G401 (cell line): ENCODE measurements at regions not wholly inside any gene's neighbourhood (a gene's known extent, or its start where the extent isn't known, plus 50 kb on each side); places are given as distances from the start of the nearest gene placed in this dataset.

ENCODE experiments used
- DNase-seq: peaks from one replicate; pipeline ENCODE4 v3.0.0-alpha.2; 2015; ENCODE audit warnings: low spot score
- in situ Hi-C: cut with HindIII; loops from 2 replicates; pipeline ENCODE4 v1.10.0; 2016; ENCODE audit warnings: low sequenced_read_pairs, mixed read lengths

DNA sequence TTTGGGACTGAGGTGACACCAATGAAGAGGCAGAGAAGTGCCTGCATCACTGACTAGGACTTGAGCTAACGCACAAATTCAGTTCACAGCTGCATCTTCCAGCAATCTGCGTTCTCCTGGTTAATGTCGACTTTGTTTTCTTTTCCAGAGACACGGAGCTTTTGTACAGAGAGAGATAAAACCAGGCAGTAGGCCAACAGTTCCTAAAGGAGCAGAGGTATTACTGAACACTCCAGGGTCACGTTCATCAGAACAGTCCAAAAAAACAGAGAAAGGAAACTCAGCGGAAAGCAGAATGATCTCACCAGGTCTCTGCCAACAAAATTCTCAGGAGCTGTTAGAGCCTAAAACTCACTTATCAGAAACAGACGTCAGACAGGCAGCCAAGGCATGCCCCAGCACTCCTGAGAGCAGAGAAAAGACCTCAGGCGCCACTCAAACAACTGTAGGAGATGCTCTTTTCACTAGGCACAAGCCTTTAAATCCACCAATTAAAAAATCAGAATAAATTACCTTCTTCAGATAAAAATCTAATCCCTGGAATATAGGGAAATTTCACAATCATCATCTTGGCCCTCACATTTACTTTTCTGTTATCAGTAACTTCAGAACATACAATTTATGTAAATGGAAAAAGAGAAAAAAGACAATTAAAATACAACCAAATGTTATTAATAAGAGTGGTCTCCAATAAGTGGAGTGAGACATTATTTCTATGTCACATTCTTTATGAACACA lies 95.9 kb upstream of the SPTBN1 start:
- DNase-seq: peak; percentile 62

DNA sequence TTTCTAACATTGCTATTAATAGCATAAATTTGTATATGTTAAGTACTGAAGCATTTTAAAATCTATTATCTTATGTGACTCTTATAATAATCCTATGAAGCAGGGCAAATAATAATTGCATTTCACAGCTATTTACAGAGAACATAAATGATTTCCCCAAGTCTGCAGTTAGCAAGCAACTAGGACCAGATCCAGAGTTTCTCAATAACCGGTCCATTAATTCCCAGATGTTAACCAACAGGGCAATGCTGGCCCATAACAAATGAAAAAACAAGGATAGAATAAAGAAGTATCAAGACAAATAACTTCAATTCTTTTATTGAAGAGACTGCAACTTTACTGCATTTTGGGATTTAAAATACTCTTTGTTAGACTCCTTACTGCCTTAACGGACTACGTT lies 91.7 kb upstream of the SPTBN1 start:
- in situ Hi-C loops: no loop called here
- no peak for DNase-seq

More for the DNA sequence above, 95.9 kb upstream of the SPTBN1 start:
- in situ Hi-C loops: no loop called here

DNA sequence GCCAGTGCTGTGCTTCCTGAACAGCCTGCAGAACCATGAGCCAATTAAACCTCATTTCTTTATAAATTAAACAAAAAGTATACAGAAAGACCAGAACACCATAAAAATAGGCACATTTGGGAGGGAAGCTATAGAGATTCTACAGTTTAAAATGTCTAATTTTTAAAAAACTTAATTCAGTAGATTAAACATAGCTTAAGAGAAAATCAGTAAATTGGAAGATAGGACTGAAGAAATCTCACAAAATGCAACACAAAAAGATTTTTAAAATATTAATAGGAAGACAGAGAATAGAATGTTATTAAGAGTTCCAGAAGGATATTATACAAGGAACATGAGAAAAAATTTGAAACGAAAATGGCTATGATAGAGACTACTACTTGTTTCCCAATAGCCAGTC lies 90.5 kb upstream of the SPTBN1 start:
- DNase-seq: no peak
- in situ Hi-C loops: no loop called here

- DNase-seq: no peak
- in situ Hi-C loops: no loop called here
Observed at GRCh38 chr2:54366487-54367280, 89.4 kb upstream of the SPTBN1 start.

- in situ Hi-C loops: no loop called here
- no peak for DNase-seq
Observed at GRCh38 chr2:54370405-54371104, 85.6 kb upstream of the SPTBN1 start.

- no peak for DNase-seq
- in situ Hi-C loops: no loop called here
Observed at GRCh38 chr2:54371460-54372065, 84.6 kb upstream of the SPTBN1 start.

GRCh38 chr2:54372361-54372760 lies 83.8 kb upstream of the SPTBN1 start:
- in situ Hi-C loops: no loop called here
- no peak for DNase-seq

- DNase-seq: no peak
- in situ Hi-C loops: no loop called here
Observed at GRCh38 chr2:54373855-54374254, 82.3 kb upstream of the SPTBN1 start.

GRCh38 chr2:54374591-54375364 lies 81.3 kb upstream of the SPTBN1 start:
- in situ Hi-C loops: no loop called here
- no peak for DNase-seq

DNA sequence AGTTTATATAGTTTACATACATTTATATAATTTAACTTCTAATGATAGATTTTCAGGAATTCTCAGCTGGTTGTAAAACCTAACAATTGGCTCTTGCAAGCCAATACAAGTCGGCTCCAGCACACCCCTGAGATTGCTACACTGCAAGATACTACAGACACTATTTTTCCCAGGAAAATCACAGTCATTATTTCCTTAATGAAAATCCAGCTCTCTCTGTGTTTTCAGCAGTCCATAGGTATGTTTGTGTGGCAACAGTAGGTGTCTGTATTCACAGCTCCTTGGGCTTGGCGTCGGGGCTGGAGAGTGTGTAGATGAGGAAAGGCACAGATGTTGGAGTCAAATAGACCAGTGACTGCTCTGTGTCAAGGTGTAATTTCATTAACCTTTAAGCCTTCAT lies 78.7 kb upstream of the SPTBN1 start:
- no peak for DNase-seq
- in situ Hi-C loops: no loop called here

GRCh38 chr2:54377901-54378493 lies 78.1 kb upstream of the SPTBN1 start:
- in situ Hi-C loops: no loop called here
- DNase-seq: no peak

GRCh38 chr2:54380670-54381069 lies 75.5 kb upstream of the SPTBN1 start:
- DNase-seq: no peak
- in situ Hi-C loops: no loop called here

- DNase-seq: no peak
- in situ Hi-C loops: no loop called here
Observed at GRCh38 chr2:54381293-54381692, 74.8 kb upstream of the SPTBN1 start.

GRCh38 chr2:54382601-54383000 lies 73.5 kb upstream of the SPTBN1 start:
- in situ Hi-C loops: no loop called here
- no peak for DNase-seq

DNA sequence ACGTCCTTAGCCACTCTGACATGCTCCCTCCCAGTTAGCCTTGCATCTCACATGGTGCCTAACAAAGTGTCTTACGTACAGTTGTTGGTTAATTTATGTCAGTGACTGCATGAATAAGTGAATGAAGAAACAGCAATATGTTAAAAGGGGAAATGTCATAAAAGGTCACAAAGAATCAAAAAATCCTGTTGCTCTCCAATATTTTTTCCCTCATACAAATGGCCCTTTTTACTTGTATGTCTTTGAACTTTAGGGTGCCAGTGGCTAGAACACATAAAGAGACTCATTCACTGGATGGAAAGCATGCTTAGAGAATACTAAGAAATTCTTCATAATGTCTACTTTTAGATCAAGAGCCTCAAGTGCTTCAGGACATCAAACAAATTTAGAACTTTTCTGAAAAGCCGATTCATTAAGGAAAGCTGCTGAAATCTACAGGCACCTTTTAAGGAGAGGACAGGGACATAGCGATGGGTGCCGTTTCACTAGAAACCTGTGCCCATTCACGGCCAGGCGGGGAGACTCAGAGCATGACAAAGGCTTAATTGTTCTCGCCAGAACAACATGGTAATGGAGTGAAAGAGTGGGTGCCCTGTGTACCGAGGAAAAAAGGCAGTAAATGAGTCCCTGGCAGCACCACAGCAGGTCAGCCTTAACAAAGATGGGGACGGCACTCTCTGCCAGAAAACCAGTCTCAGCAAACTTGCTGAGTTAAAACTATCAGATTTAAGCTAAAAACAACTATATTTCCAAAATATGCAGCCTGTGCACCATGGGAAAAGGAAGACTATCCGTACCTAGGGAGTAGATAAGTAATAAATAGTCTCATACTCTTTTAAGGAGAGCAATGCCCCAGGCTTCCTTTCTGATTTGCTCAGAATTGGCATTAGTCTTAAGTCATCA lies 71.6 kb upstream of the SPTBN1 start:
- peak; percentile 29 for DNase-seq
- in situ Hi-C loops: no loop called here

DNA sequence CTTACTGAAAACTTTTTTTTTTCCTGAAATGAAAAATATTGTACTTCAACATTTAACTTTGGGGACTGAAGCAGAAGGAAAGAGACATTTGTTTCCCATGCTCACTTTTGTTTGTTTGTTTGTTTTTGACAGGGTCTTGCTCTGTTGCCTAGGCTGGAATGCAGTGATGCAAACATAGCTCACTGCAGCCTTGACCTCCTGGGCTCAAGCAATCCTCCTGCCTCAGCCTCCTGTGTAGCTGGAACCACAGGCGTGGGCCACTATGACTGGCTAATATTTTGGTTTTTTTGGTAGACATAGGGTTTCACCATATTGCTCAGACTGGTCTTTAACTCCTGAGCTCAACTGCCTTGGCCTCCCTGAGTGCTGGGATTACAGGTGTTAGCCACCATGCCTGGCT lies 70.9 kb upstream of the SPTBN1 start:
- in situ Hi-C loops: no loop called here
- no peak for DNase-seq

DNA sequence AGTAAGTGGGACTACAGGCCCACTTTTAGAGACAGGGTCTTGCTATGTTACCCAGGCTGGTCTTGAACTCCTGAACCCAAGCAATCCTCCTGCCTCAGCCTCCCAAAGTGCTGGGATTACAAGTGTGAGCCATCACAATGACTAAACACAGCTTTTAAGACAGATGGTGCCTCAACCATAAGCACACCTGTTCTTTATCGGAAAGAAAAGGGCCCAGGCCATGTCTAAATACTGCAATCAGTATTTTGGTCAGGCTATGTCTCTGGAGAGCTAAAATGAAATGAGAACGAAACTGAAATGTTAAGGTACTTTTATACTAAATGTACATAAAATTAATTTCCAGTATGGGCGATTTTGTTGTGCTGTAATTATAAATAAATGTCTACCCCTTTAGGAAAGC lies 69.5 kb upstream of the SPTBN1 start:
- in situ Hi-C loops: no loop called here
- no peak for DNase-seq
